Upper lobe of left lung (tissue), 4 donors: ENCODE measurements at regions not wholly inside any gene's neighbourhood (a gene's known extent, or its start where the extent isn't known, plus 50 kb on each side); places are given as distances from the start of the nearest gene placed in this dataset.

Source experiments
- EP300 ChIP-seq, 4 donors: sonication (generic); formaldehyde crosslinking; IDR thresholded peaks; one replicate each; pipeline ENCODE4 v1.5.1; 2017; ENCODE audit warnings: antibody characterized with exemption in 4 of 4, control low read depth in 2 of 4
- POLR2AphosphoS5 ChIP-seq, 2 donors: sonication (generic); formaldehyde crosslinking; IDR thresholded peaks; one replicate each; pipeline ENCODE4 v1.5.1; 2017; ENCODE audit warnings: antibody characterized with exemption in 2 of 2
- TF ChIP-seq, protein P1 (sequence below), 6 experiments: fragments of 450-650 bp in 4 of 6; fragments of 200-600 bp in 2 of 6; sonication (generic) in 2 of 6; IDR thresholded peaks; one replicate each; pipeline ENCODE4 v1.5.1; 2016 to 2019; ENCODE audit warnings: antibody characterized with exemption in 6 of 6

DNA sequence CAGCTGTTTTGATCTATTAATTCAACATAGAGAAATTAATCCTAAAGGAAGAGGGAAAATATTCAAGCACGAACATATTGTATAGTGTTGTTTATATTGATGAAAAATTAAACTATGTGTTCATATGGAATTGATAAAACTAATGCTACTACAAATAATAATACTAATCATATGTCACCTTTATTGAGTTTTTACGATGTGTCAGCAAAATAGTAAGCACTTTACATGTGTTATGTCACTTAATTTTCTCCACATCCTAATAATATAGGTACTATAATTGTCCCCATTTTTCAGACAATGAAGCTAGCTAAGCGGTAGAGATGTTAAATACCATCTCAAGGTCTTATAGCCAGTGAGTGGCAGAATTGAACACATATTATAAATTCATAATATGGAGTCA is 2008.5 kb upstream of the WWC1 start:
- TF ChIP-seq POLR2AphosphoS5 (IDR thresholded peaks at IDR 0.05) (no peak), EP300 (IDR thresholded peaks at IDR 0.05) (no peak)
- TF ChIP-seq, protein P1, sequence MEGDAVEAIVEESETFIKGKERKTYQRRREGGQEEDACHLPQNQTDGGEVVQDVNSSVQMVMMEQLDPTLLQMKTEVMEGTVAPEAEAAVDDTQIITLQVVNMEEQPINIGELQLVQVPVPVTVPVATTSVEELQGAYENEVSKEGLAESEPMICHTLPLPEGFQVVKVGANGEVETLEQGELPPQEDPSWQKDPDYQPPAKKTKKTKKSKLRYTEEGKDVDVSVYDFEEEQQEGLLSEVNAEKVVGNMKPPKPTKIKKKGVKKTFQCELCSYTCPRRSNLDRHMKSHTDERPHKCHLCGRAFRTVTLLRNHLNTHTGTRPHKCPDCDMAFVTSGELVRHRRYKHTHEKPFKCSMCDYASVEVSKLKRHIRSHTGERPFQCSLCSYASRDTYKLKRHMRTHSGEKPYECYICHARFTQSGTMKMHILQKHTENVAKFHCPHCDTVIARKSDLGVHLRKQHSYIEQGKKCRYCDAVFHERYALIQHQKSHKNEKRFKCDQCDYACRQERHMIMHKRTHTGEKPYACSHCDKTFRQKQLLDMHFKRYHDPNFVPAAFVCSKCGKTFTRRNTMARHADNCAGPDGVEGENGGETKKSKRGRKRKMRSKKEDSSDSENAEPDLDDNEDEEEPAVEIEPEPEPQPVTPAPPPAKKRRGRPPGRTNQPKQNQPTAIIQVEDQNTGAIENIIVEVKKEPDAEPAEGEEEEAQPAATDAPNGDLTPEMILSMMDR (IDR thresholded peaks at IDR 0.05) = no peak
